AG09309 (cell line): ENCODE measurements at regions not wholly inside any gene's neighbourhood (a gene's known extent, or its start where the extent isn't known, plus 50 kb on each side); places are given as distances from the start of the nearest gene placed in this dataset.

ENCODE experiments used
- DNase-seq: peaks from one replicate; pipeline ENCODE4 v3.0.0-alpha.2; 2010; ENCODE audit warnings: low read depth
- H3K4me3 ChIP-seq: 2 replicates; pipeline ENCODE4 v1.5.1; 2011; ENCODE audit warnings: mild to moderate bottlenecking, low read depth, low read length, moderate library complexity; ENCODE audit not compliant: control insufficient read depth
- CTCF ChIP-seq: IDR thresholded peaks from 2 replicates; pipeline ENCODE4 v1.5.1; 2011; ENCODE audit warnings: mild to moderate bottlenecking, low read depth, low read length, inconsistent platforms; ENCODE audit not compliant: insufficient read depth, control insufficient read depth; ENCODE audit errors: missing control alignments

GRCh38 chr13:44044547-44045179 is 165.0 kb downstream of the LACC1 start:
- no peak for DNase-seq
- H3K4me3 ChIP-seq = no peak overlapping the region
- no peak for TF ChIP-seq CTCF

DNA sequence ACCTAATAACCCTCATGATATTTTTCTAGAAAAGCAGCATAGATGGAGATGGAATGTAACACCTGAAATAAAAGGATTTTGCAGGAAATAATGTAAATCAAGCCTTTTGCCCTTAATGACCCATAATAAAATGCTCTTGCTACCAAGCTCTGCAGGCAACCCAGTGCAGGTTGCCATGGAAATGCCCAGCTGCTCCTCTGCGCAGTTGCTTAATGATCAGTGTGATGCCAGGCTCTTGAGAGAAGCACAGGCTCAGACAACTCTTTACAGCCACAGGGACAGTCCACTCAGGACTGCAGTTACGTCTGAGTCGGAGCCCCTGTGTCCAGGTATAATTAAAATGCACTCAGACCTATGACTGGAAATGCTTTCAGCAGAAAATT is 165.5 kb downstream of the LACC1 start:
- TF ChIP-seq CTCF = no peak
- no peak for DNase-seq
- H3K4me3 ChIP-seq = no peak overlapping the region

- DNase-seq = no peak
- H3K4me3 ChIP-seq = no peak overlapping the region
- TF ChIP-seq CTCF = no peak
These were observed 166.7 kb downstream of the LACC1 start for GRCh38 chr13:44046428-44046827.

DNA sequence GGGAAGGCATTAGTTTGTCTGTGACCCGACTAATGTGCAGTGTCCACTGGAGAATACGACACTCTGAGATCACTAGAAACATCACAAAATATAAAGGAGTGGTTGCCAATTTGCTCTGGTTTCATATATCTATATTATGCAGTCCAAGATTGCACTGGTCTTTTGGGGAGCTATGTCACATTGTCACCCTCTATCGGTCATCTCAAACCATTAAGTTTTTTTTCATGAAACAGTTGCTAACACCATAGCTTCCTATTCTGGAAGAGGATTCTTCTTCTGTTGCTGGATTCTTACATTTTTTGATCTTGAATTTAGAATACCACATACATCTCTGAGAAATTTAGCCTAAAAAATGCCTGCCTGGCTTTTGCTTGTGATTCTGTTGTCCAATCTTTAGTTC is 168.6 kb downstream of the LACC1 start:
- peak; percentile 27 for TF ChIP-seq CTCF
- H3K4me3 ChIP-seq = no peak overlapping the region
- no peak for DNase-seq

DNA sequence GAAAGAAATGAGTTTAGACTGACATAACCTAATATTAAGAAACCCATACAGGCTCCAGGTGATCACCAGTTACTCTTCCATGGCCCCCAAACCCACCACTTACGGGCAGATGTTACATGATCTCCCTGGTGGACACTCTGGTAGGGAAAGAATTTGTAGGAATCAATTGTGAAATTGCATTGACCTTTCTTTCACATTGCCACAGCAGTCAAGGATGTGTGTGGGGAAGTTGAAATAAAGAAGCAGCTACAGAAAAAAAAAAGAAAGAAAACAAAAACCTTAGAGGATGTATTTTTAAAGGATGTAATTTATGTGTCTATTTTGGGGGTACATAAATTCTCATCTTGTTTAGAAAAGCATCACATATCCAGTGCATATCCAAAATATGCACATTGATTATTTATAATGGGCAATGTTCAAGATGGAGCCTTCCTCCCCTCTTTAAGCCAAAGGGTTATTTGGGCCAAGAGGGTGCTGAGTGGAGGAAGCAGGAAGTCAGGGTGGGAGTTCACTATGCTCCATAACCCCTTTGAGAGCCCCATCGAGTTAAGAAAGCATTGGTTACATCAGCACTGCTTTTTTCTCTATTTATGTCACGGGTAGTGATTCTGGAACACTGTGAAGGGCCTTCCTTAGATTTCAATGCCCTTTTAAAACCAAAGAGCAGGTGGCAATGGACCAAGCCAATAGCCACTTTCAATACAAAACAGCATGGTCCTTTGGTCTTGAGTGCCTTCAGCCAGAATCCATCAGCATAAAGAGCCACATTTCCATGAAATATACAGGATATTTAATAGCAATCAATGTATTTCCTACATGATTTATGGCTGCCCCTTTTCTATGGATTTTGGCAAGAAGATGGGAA is 169.6 kb downstream of the LACC1 start:
- no peak for DNase-seq
- no peak for TF ChIP-seq CTCF
- no peak overlapping the region for H3K4me3 ChIP-seq

GRCh38 chr13:44050450-44051063 is 170.9 kb downstream of the LACC1 start:
- H3K4me3 ChIP-seq = no peak overlapping the region
- DNase-seq = no peak
- TF ChIP-seq CTCF = peak; percentile 69
